Mammary epithelial cell (primary cell): ENCODE measurements at regions not wholly inside any gene's neighbourhood (a gene's known extent, or its start where the extent isn't known, plus 50 kb on each side); places are given as distances from the start of the nearest gene placed in this dataset.

Experiments
- EZH2 ChIP-seq: IDR thresholded peaks from 2 replicates; pipeline ENCODE4 v1.6.1; 2012; ENCODE audit warnings: low read length, inconsistent platforms, borderline replicate concordance
- TF ChIP-seq, protein P1 (sequence below), 2 donors: IDR thresholded peaks in 1 of 2; conservative IDR thresholded peaks in 1 of 2; 2 replicates each; pipeline ENCODE4 v1.5.1; 2011 to 2012; ENCODE audit warnings: inconsistent platforms in 2 of 2, low read length in 2 of 2, mild to moderate bottlenecking in 2 of 2, control low read depth in 1 of 2, low read depth in 1 of 2; ENCODE audit not compliant: insufficient read depth in 1 of 2; ENCODE audit errors: extremely low read depth in 1 of 2

GRCh38 chr2:118519511-118519910 is 327.9 kb downstream of the EN1 start:
- TF ChIP-seq, protein P1, sequence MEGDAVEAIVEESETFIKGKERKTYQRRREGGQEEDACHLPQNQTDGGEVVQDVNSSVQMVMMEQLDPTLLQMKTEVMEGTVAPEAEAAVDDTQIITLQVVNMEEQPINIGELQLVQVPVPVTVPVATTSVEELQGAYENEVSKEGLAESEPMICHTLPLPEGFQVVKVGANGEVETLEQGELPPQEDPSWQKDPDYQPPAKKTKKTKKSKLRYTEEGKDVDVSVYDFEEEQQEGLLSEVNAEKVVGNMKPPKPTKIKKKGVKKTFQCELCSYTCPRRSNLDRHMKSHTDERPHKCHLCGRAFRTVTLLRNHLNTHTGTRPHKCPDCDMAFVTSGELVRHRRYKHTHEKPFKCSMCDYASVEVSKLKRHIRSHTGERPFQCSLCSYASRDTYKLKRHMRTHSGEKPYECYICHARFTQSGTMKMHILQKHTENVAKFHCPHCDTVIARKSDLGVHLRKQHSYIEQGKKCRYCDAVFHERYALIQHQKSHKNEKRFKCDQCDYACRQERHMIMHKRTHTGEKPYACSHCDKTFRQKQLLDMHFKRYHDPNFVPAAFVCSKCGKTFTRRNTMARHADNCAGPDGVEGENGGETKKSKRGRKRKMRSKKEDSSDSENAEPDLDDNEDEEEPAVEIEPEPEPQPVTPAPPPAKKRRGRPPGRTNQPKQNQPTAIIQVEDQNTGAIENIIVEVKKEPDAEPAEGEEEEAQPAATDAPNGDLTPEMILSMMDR (conservative IDR thresholded peaks at IDR 0.05 in 1 of 2, IDR thresholded peaks at IDR 0.05 in 1 of 2; ENCODE audit: extremely low read depth in 1 of 2, insufficient read depth in 1 of 2, low read depth in 1 of 2, low read length in 2 of 2): no peak
- no peak for TF ChIP-seq EZH2
